Ovary (tissue), 3 donors: ENCODE measurements at regions not wholly inside any gene's neighbourhood (a gene's known extent, or its start where the extent isn't known, plus 50 kb on each side); places are given as distances from the start of the nearest gene placed in this dataset.
"Not testable (repeated sequence)": the region's sequence is repeated elsewhere in the genome, so short reads cannot be mapped to it uniquely, and the experiment has no call there.

ENCODE experiments used
- CTCF ChIP-seq, 3 donors: fragments of 450-650 bp in 2 of 3; fragments of 200-600 bp in 1 of 3; IDR thresholded peaks; one replicate each; pipeline versions ENCODE4 v1.5.1 to v1.8.0; 2016 to 2022; ENCODE audit warnings: antibody characterized with exemption in 3 of 3, mild to moderate bottlenecking in 1 of 3
- EP300 ChIP-seq: sonication (generic); formaldehyde crosslinking; IDR thresholded peaks from one replicate; pipeline ENCODE4 v1.6.1; 2017; ENCODE audit warnings: antibody characterized with exemption
- POLR2A ChIP-seq: fragments of 450-650 bp; IDR thresholded peaks from one replicate; pipeline ENCODE4 v1.6.1; 2017; ENCODE audit warnings: antibody characterized with exemption, mild to moderate bottlenecking, moderate library complexity
- donor health status: DM: no; HTN: no; CAD: no.

- not testable (repeated sequence) for TF ChIP-seq POLR2A; CTCF (IDR thresholded peaks at IDR 0.05); EP300
Measured at GRCh38 chr14:19094731-19095130, 127.5 kb downstream of the POTEM start.
